ENCODE measurements at regions not wholly inside any gene's neighbourhood (a gene's known extent, or its start where the extent isn't known, plus 50 kb on each side); places are given as distances from the start of the nearest gene placed in this dataset.

DNA sequence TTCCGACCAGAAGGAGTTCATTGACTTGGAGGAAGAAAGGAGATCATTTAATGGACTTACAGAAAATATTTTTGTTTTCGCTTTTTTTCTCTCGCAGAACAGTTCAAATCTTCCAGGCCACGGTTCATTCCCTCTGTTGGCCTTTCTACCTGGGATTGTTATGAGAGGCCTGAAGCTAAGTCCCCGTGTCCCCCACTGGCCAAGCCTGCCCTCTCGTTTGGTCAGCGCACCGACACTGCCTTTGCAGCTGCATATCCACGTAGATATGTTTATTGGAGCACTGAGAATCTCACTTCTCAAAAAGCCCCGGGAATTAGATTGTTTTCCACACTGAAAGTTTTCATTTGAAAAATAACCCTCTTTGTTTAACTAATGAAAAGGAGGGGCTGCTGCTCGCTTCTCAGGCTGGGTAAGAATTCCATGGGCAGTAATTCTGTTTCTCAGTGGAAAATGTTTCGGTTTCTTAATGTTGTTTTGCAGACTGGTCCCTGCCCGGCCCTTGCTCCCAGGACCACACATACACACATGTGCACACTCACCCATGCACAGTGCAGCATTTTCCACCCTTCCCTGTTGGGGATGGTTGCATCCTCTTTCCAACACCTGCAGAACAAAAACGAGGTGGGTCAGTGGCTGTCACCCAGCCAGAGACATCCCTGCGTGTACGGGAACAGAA is 655.7 kb downstream of the BNC2 start:
- Mint-ChIP-seq H3K27ac (no peak overlapping the region), H3K4me1 (ENCODE audit: low read depth) (no peaks in the 10 kb centered on the region), H3K27me3 (ENCODE audit: low read depth) (no peaks in the 10 kb centered on the region), H3K36me3 (ENCODE audit: low read depth) (no peaks in the 10 kb centered on the region), H3K4me3 (no peak overlapping the region), H3K9me3 (peaks cover 7% of the 10 kb centered on the region)

DNA sequence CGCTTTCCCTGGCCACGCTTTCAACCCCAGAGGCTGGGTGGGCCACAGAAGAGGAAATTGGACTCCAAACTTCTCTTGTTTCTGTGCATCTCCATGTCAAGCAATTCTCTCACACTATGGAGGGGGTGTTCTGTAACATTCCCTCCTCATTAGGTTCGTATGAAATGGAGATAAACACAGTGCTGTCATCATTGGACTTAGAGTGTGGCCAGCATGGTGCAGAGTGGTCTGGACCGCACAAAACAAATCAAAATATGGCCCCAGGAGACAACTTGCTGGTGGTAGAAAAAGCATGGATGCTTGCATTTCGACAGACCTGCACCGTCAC is 655.2 kb downstream of the BNC2 start:
- no peak overlapping the region for H3K4me3 Mint-ChIP-seq
- H3K27me3 Mint-ChIP-seq (ENCODE audit: low read depth), result no peaks in the 10 kb centered on the region
- H3K9me3 Mint-ChIP-seq, result peaks cover 3% of the 10 kb centered on the region
- no peak overlapping the region for H3K27ac Mint-ChIP-seq
- no peaks in the 10 kb centered on the region for H3K36me3 Mint-ChIP-seq (ENCODE audit: low read depth)
- no peaks in the 10 kb centered on the region for H3K4me1 Mint-ChIP-seq (ENCODE audit: low read depth)

DNA sequence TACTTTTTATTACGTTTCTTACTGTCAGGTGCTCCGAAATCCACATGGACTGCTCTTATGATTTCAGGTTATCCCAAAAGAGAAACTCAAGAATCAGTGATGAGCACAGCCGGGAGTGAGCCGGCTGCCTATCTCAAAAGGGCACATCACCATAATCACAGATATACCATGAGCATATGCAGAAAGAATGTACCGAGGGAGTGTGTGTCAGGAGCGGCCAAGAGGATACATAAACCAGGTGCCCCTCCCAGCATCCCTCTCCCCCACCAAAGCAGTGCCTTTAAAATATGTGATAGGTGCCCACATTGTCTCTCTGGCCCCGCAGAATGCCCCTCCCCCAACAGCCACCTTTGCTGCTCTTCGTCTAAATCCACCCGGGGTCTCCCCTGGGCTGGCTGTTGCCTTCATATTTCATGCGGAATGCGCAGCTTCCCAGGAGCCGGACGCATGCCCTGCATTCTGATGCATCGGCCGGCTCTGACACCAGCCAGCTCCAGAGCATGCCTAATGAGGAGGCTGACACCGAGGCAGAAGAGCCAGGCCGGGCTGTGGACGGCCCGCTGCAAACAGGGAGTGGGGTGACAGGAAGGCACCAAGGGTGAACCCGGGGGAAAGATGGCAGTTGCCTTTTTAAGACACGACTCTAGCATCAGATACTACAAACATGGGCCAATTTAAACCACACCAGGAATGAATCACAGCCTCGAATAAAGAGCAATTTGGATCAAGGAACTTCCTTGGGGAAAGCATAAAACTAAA is 652.3 kb downstream of the BNC2 start:
- no peaks in the 10 kb centered on the region for H3K4me1 Mint-ChIP-seq (ENCODE audit: low read depth)

DNA sequence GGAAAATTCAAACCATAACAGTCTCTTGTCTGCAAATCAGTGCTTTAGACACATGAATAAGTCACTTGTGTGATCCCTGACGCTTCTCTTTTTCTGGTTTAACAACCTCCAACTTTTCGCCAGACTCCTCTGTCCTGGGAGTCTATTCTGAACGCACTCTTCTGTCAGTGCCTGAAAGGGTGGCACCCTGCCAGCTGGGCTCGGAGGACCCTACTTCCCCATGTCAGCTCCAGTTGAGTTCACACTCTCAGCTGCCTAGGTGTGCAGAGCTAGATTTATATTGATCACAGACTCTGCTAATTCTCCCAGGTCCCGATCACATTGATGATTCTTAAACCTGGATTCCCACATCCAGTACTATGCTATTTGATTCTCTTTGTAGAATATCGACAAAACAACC is 649.1 kb downstream of the BNC2 start:
- Mint-ChIP-seq H3K27ac (no peak overlapping the region), H3K27me3 (ENCODE audit: low read depth) (no peaks in the 10 kb centered on the region), H3K9me3 (peaks cover 13% of the 10 kb centered on the region), H3K4me1 (ENCODE audit: low read depth) (no peaks in the 10 kb centered on the region), H3K36me3 (ENCODE audit: low read depth) (no peaks in the 10 kb centered on the region), H3K4me3 (no peak overlapping the region)

More for the DNA sequence above, 652.3 kb downstream of the BNC2 start:
- no peak overlapping the region for H3K27ac Mint-ChIP-seq
- no peaks in the 10 kb centered on the region for H3K36me3 Mint-ChIP-seq (ENCODE audit: low read depth)
- H3K4me3 Mint-ChIP-seq, result no peak overlapping the region
- H3K9me3 Mint-ChIP-seq, result peaks cover 4% of the 10 kb centered on the region
- H3K27me3 Mint-ChIP-seq (ENCODE audit: low read depth), result no peaks in the 10 kb centered on the region

DNA sequence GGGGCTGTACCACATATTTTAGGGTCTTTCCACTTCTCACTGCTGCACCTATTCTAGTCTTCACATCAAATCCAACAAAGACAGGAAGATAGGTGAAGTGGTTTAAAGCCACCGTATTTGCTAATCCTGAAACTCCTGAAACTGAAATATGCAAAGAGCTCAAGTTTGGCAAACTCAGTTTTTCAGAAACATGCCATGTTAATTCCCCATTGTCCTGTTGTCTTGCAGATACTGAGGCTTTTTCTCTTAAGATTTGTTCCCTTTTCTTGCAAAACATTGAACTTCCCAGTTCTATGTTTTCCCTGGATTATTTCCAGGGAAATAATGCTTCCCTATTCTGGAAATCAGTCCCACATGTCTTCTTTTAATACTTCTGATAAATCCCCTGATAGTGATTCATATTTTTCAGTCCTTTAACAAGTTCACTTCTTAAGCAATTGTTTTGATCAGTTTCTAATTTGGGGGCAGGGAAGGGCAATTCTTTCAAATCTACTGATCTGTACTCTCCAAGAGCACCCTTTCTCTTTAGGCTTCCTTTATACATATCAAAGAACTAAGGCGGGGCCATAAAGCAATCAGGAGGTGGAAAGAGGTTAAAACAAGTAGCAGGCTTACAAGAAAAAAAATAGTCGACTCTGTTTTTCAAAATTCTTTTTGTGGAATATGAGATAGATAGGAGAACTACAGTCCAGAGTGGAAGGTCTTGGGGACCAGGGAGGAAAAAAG is 648.5 kb downstream of the BNC2 start:
- H3K4me1 Mint-ChIP-seq (ENCODE audit: low read depth), result no peaks in the 10 kb centered on the region
- H3K4me3 Mint-ChIP-seq, result no peak overlapping the region
- no peaks in the 10 kb centered on the region for H3K27me3 Mint-ChIP-seq (ENCODE audit: low read depth)
- no peaks in the 10 kb centered on the region for H3K36me3 Mint-ChIP-seq (ENCODE audit: low read depth)
- H3K27ac Mint-ChIP-seq, result no peak overlapping the region
- peaks cover 13% of the 10 kb centered on the region for H3K9me3 Mint-ChIP-seq

DNA sequence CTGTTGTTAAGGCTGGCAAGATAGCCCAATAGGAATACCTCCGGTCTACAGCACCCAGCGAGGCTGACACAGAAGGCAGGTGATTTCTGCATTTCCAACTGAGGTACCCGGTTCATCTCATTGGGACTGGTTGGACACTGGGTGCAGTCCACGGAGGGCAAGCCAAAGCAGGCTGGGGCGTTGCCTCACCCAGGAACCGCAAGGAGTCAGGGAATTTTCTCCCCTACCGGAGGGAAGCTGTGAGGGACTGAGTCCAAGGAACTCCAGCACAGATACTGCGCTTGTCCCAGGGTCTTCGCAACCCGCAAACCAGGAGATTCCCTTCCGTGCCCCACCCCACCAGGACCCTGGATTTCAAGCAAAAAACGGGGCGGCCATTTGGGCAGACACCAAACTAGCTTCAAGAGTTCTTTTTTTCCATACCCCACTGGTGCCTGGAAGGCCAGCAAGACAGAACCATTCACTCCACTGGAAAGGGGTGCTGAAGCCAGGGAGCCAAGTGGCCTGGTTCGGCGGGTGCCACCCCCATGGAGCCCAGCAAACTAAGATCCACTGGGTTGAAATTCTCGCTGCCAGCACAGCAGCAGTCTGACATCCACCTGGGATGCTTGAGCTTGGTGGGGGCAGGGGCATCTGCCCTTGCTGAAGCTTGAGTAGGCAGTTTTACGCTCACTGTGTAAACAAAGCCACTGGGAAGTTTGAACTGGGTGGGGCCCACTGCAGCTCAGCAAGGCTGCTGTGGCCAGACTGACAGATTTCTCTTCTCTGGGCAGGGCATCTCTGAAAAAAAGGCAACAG is 647.2 kb downstream of the BNC2 start:
- H3K4me1 Mint-ChIP-seq (ENCODE audit: low read depth), result no peaks in the 10 kb centered on the region
- peaks cover 13% of the 10 kb centered on the region for H3K9me3 Mint-ChIP-seq
- no peaks in the 10 kb centered on the region for H3K27me3 Mint-ChIP-seq (ENCODE audit: low read depth)
- H3K4me3 Mint-ChIP-seq, result no peak overlapping the region
- no peaks in the 10 kb centered on the region for H3K36me3 Mint-ChIP-seq (ENCODE audit: low read depth)
- H3K27ac Mint-ChIP-seq, result no peak overlapping the region

DNA sequence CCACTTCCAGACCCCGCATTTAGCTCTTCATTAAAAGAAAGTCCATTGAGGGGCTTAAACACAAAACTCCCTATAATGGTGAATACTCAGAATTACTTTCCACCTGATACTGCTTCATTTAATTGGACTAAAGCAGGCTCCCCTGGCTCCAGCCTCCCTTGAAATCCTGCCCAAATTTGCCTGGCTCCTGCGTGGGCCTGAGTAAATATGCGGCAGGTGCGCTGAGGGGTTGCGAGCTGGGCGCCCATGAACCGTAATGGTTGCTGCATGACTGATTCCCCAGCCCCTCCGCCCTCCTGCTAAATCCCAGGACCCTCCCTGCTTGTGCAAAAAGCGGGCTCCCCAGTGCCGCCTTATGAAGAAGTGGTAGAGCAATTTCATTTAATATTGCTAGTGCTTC is 639.7 kb downstream of the BNC2 start:
- Mint-ChIP-seq H3K27ac (no peak overlapping the region), H3K4me1 (ENCODE audit: low read depth) (no peaks in the 10 kb centered on the region), H3K9me3 (peaks cover 11% of the 10 kb centered on the region), H3K36me3 (ENCODE audit: low read depth) (no peaks in the 10 kb centered on the region), H3K27me3 (ENCODE audit: low read depth) (no peaks in the 10 kb centered on the region), H3K4me3 (no peak overlapping the region)

DNA sequence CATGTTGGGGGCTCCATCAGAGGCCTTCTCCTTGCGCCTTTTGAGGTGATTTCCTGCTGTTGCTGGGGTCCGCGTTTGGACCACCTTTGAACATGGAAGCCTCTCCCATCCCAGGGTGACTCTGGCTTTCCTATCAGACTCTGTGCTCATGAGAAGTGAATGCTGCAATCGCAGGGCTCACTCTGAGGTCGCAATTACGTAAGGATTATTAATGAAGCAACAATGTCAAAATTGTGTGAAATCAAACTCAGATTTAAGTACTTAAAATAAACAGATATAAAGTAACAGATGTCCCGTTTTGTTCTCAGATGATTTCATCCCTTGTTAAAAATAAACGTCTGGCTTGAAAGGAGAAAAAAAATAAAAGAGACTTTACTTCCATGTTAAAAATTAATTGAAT is 634.2 kb downstream of the BNC2 start:
- H3K9me3 Mint-ChIP-seq, result peaks cover 4% of the 10 kb centered on the region
- H3K27ac Mint-ChIP-seq, result no peak overlapping the region
- no peaks in the 10 kb centered on the region for H3K27me3 Mint-ChIP-seq (ENCODE audit: low read depth)
- H3K4me1 Mint-ChIP-seq (ENCODE audit: low read depth), result no peaks in the 10 kb centered on the region
- no peaks in the 10 kb centered on the region for H3K36me3 Mint-ChIP-seq (ENCODE audit: low read depth)
- no peak overlapping the region for H3K4me3 Mint-ChIP-seq

DNA sequence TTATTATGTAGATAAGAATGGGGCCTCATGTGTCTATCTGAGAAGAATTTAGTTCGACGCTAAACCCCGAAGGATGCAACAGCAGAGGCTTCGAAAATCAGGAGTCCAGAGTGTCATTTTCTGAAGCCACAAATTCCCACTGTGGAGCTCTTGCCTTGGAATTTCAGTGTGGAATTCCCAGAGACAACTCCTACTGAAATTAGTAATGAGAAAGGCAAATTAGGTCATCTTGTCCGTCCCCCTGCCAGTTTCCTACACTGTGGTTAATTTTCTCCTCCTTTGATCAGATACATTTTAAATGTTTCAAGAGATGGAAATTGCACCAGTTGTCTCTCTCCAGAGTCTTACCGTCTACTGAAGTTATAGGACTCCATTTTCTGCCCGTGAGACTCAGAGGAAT is 633.6 kb downstream of the BNC2 start:
- no peaks in the 10 kb centered on the region for H3K9me3 Mint-ChIP-seq
- H3K36me3 Mint-ChIP-seq (ENCODE audit: low read depth), result no peaks in the 10 kb centered on the region
- no peaks in the 10 kb centered on the region for H3K27me3 Mint-ChIP-seq (ENCODE audit: low read depth)
- H3K4me3 Mint-ChIP-seq, result no peak overlapping the region
- no peak overlapping the region for H3K27ac Mint-ChIP-seq
- H3K4me1 Mint-ChIP-seq (ENCODE audit: low read depth), result no peaks in the 10 kb centered on the region

DNA sequence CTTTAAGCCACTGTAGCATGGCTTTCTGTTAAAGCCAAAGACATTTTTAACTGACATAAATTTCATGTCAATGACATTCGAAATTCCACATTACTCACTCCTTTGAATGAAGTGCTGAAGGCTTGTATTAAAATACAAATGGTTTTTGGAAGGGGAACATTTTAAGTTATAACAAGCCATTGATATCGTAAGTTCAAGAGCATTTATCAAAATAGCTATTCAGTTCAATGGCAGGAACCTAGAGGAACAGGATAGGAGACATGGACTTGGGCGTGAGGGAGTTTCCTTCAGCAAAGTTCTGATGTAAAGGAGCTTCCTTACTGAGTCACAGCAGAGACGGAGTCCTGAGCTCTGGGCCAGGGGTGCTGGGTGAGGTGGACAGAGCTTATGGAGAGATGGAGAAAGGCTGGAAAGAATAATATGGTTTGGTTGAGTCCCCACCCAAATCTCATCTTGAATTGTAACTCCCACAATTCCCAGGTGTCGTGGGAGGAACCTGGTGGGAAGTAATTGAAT is 631.8 kb downstream of the BNC2 start:
- H3K9me3 Mint-ChIP-seq, result no peaks in the 10 kb centered on the region
- no peak overlapping the region for H3K4me3 Mint-ChIP-seq
- H3K27ac Mint-ChIP-seq, result no peak overlapping the region
- H3K36me3 Mint-ChIP-seq (ENCODE audit: low read depth), result no peaks in the 10 kb centered on the region
- no peaks in the 10 kb centered on the region for H3K27me3 Mint-ChIP-seq (ENCODE audit: low read depth)
- no peaks in the 10 kb centered on the region for H3K4me1 Mint-ChIP-seq (ENCODE audit: low read depth)

DNA sequence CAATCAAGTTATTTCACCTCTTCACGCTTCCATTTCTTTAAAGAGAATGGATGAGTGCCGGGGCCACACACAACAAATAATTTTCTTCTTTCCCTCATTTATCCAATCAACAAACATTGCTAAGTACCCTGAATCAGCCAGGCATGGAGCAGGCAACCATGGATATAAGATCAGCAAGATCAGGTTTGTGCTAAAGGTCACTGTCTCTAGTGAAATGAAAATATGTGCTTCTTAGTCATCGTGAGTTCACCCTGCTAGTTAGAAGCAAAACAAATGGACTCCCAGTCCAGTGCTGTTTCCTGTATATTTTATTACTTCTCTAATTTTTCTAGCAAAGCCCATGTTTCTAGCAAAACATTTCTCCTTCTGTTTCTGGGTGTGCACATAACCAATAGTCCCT is 629.2 kb downstream of the BNC2 start:
- Mint-ChIP-seq H3K4me1 (ENCODE audit: low read depth) (no peaks in the 10 kb centered on the region), H3K27ac (no peak overlapping the region), H3K36me3 (ENCODE audit: low read depth) (no peaks in the 10 kb centered on the region), H3K27me3 (ENCODE audit: low read depth) (no peaks in the 10 kb centered on the region), H3K4me3 (no peak overlapping the region), H3K9me3 (no peaks in the 10 kb centered on the region)

DNA sequence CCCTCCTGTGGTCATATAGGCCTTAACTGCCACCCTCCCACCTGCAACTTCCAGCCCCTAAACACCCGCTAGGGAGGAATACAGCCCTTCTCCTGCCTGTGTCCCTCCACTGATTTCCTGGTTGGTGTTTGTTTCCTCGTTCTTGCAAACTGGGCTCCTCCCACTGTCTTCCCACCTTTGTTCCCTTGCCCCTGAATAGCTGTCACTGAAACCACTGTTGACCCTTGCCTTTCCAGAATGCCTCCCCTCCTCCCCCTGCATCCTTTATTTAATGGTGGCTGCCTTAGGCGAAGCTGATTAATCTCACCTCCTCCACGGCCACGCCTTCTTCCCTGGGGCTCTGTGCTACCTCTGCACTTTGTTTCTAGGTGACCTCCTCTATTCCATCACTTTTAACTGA is 626.7 kb downstream of the BNC2 start:
- Mint-ChIP-seq H3K36me3 (ENCODE audit: low read depth) (no peaks in the 10 kb centered on the region), H3K4me1 (ENCODE audit: low read depth) (no peaks in the 10 kb centered on the region), H3K27me3 (ENCODE audit: low read depth) (no peaks in the 10 kb centered on the region), H3K9me3 (no peaks in the 10 kb centered on the region), H3K27ac (no peak overlapping the region), H3K4me3 (no peak overlapping the region)

DNA sequence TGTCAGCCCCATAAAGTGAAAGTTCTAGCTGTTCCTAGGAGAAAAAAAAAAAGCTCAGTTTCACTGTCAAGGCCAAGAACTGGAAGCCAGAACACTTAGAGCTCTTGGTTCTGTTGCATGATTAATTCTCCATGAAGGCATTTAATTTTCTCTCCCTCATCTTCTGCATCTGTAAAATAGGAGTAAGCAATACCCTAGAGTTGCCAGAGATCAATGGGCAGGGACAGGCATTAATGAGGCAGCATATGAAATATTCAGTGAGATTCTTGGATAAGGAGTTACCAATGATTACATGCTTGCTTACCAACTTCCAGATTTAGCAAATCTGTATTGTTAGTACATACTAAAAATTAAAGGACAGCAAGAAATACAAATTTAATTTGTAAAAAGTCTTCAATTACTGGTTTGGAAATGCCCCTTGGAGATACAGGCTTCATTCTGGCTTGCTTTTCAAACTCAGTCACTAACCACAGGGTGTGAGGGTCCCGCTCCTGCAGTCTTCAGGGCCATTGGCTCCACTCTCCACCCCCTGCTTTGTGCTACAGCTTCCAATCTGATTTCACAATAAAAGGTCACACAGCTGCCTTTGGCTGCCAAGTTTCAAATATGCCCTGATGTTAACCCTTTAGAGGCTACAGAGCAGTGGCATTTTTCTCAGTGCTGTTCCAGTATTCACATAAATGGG is 624.6 kb downstream of the BNC2 start:
- no peaks in the 10 kb centered on the region for H3K36me3 Mint-ChIP-seq (ENCODE audit: low read depth)

DNA sequence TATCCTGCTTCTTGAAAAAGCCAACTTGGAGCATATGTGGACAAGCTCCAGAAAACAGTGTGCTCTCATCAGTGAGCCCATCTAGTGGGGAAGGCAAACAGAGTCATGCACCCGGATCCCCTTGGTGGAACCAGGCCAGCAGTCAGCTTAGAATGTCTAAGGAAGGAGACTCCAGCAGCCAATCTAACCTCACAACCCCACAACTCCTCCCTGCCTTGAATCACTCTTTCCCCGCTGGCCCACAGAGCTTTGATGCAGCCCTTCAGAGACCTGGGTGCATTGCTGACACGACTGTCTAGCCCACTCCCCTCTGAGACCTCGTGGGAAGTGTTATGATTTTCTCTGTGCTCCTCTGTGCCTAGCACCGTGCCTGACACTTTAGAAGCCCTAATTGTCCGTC is 623.7 kb downstream of the BNC2 start:
- H3K27me3 Mint-ChIP-seq (ENCODE audit: low read depth), result no peaks in the 10 kb centered on the region
- no peak overlapping the region for H3K27ac Mint-ChIP-seq
- H3K36me3 Mint-ChIP-seq (ENCODE audit: low read depth), result no peaks in the 10 kb centered on the region
- no peaks in the 10 kb centered on the region for H3K4me1 Mint-ChIP-seq (ENCODE audit: low read depth)
- H3K9me3 Mint-ChIP-seq, result no peaks in the 10 kb centered on the region
- H3K4me3 Mint-ChIP-seq, result no peak overlapping the region

More for the DNA sequence above, 624.6 kb downstream of the BNC2 start:
- Mint-ChIP-seq H3K27me3 (ENCODE audit: low read depth) (no peaks in the 10 kb centered on the region), H3K27ac (no peak overlapping the region), H3K4me1 (ENCODE audit: low read depth) (no peaks in the 10 kb centered on the region), H3K4me3 (no peak overlapping the region), H3K9me3 (no peaks in the 10 kb centered on the region)

All from T-helper 1 cell treated with Interleukin-12 subunit alpha and Interleukin-12 subunit beta and Interleukin-4 antibody, amounts not matched to agents 30 μg/mL and 1 μg/mL, for 36 hours (primary cell).